ENCODE measurements at regions not wholly inside any gene's neighbourhood (a gene's known extent, or its start where the extent isn't known, plus 50 kb on each side); places are given as distances from the start of the nearest gene placed in this dataset.
"Not testable (repeated sequence)": the region's sequence is repeated elsewhere in the genome, so short reads cannot be mapped to it uniquely, and the experiment has no call there.

GRCh38 chr18:2199060-2199459 is 372.2 kb downstream of the METTL4 start:
- DNase-seq, result no peak

- DNase-seq, result no peak
Measured at GRCh38 chr18:2201036-2201600, 370.2 kb downstream of the METTL4 start.

- no peak for DNase-seq
Measured at GRCh38 chr18:2204736-2205135, 366.6 kb downstream of the METTL4 start.

- no peak for DNase-seq
Measured at GRCh38 chr18:2207294-2207693, 364.0 kb downstream of the METTL4 start.

- no peak for DNase-seq
Measured at GRCh38 chr18:2212598-2213205, 358.6 kb downstream of the METTL4 start.

- DNase-seq, result no peak
Measured at GRCh38 chr18:2213905-2214304, 357.4 kb downstream of the METTL4 start.

- DNase-seq, result no peak
Measured at GRCh38 chr18:2217356-2217755, 353.9 kb downstream of the METTL4 start.

GRCh38 chr18:2218101-2218500 is 353.2 kb downstream of the METTL4 start:
- DNase-seq, result no peak

- no peak for DNase-seq
Measured at GRCh38 chr18:2219706-2220105, 351.6 kb downstream of the METTL4 start.

- DNase-seq, result no peak
Measured at GRCh38 chr18:2222270-2223185, 348.8 kb downstream of the METTL4 start.

- DNase-seq, result no peak
Measured at GRCh38 chr18:2223449-2223848, 347.9 kb downstream of the METTL4 start.

GRCh38 chr18:2223849-2224248 is 347.5 kb downstream of the METTL4 start:
- peak; percentile 3 for DNase-seq

- no peak for DNase-seq
Measured at GRCh38 chr18:2236232-2236631, 335.1 kb downstream of the METTL4 start.

GRCh38 chr18:2237706-2238105 is 333.6 kb downstream of the METTL4 start:
- no peak for DNase-seq

- DNase-seq, result no peak
Measured at GRCh38 chr18:2240311-2240705, 331.0 kb downstream of the METTL4 start.

GRCh38 chr18:2244641-2245040 is 326.7 kb downstream of the METTL4 start:
- DNase-seq, result no peak

- not testable (repeated sequence) for DNase-seq
Measured at GRCh38 chr18:2247101-2247500, 324.2 kb downstream of the METTL4 start.

GRCh38 chr18:2254977-2255376 is 316.3 kb downstream of the METTL4 start:
- DNase-seq, result no peak

GRCh38 chr18:2256577-2256976 is 314.7 kb downstream of the METTL4 start:
- DNase-seq, result no peak

GRCh38 chr18:2258954-2259353 is 312.4 kb downstream of the METTL4 start:
- no peak for DNase-seq

- no peak for DNase-seq
Measured at GRCh38 chr18:2263303-2263890, 307.9 kb downstream of the METTL4 start.

GRCh38 chr18:2274613-2275012 is 296.7 kb downstream of the METTL4 start:
- no peak for DNase-seq

- DNase-seq, result no peak
Measured at GRCh38 chr18:2281086-2281485, 290.2 kb downstream of the METTL4 start.
